Hepatocyte (in vitro differentiated cells): ENCODE measurements at regions not wholly inside any gene's neighbourhood (a gene's known extent, or its start where the extent isn't known, plus 50 kb on each side); places are given as distances from the start of the nearest gene placed in this dataset.

ENCODE experiments used
- DNase-seq: peaks from one replicate; pipeline ENCODE4 v3.0.0-alpha.2; 2016; ENCODE audit warnings: low spot score
- H2AFZ ChIP-seq: fragments of 200-600 bp; sonication (generic); 2 replicates; pipeline ENCODE4 v1.6.0; 2016; ENCODE audit warnings: antibody characterized with exemption, mild to moderate bottlenecking
- H3K27ac ChIP-seq: fragments of 200-600 bp; sonication (generic); 2 replicates; pipeline ENCODE4 v1.5.1; 2016; ENCODE audit warnings: mild to moderate bottlenecking
- H3K27me3 ChIP-seq: fragments of 200-600 bp; sonication (generic); 2 replicates; pipeline ENCODE4 v1.6.1; 2016
- H3K36me3 ChIP-seq: fragments of 200-600 bp; sonication (generic); replicated peaks from 2 replicates; pipeline ENCODE4 v1.5.1; 2016; ENCODE audit warnings: low read depth; ENCODE audit not compliant: insufficient read depth
- H3K4me1 ChIP-seq: fragments of 200-600 bp; sonication (generic); 2 replicates; pipeline ENCODE4 v1.5.1; 2016; ENCODE audit warnings: mild to moderate bottlenecking, moderate library complexity; ENCODE audit not compliant: insufficient read depth
- H3K4me2 ChIP-seq: fragments of 200-600 bp; sonication (generic); 2 replicates; pipeline ENCODE4 v1.6.0; 2016
- H3K4me3 ChIP-seq: fragments of 200-600 bp; sonication (generic); 2 replicates; pipeline ENCODE4 v1.5.1; 2016; ENCODE audit warnings: mild to moderate bottlenecking
- H3K79me2 ChIP-seq: fragments of 200-600 bp; sonication (generic); 2 replicates; pipeline ENCODE4 v1.6.0; 2017; ENCODE audit warnings: mild to moderate bottlenecking
- H3K9me2 ChIP-seq: fragments of 200-600 bp; sonication (generic); replicated peaks from 2 replicates; pipeline ENCODE4 v1.6.0; 2017; ENCODE audit warnings: mild to moderate bottlenecking; ENCODE audit not compliant: insufficient read depth
- H3K9me3 ChIP-seq: fragments of 200-600 bp; sonication (generic); 2 replicates; pipeline ENCODE4 v1.5.1; 2016; ENCODE audit warnings: low read depth, mild to moderate bottlenecking
- H4K20me1 ChIP-seq: fragments of 200-600 bp; sonication (generic); 2 replicates; pipeline ENCODE4 v1.6.0; 2016; ENCODE audit warnings: mild to moderate bottlenecking; ENCODE audit not compliant: insufficient read depth, poor library complexity, severe bottlenecking
- EZH2 ChIP-seq: fragments of 200-600 bp; sonication (generic); IDR thresholded peaks from 2 replicates; pipeline ENCODE4 v1.6.1; 2016; ENCODE audit warnings: antibody characterized with exemption, mild to moderate bottlenecking, borderline replicate concordance
- EZH2phosphoT487 ChIP-seq: fragments of 200-600 bp; sonication (generic); IDR thresholded peaks from one replicate; pipeline ENCODE4 v1.6.1; 2018; ENCODE audit warnings: antibody characterized with exemption, mild to moderate bottlenecking, low read depth, moderate library complexity; ENCODE audit not compliant: unreplicated experiment, severe bottlenecking
- WGBS: methylation state at CpG from one replicate; pipeline ENCODE4 v1.1.6; 2016; ENCODE audit warnings: low lambda C conversion rate; ENCODE audit errors: missing lambda C conversion rate; 5-methylcytosine and 5-hydroxymethylcytosine counted together
- TF ChIP-seq, protein P1 (sequence below): fragments of 200-600 bp; sonication (generic); IDR thresholded peaks from 2 replicates; pipeline ENCODE4 v1.5.1; 2016; ENCODE audit warnings: antibody characterized with exemption, mild to moderate bottlenecking; ENCODE audit not compliant: poor library complexity

DNA sequence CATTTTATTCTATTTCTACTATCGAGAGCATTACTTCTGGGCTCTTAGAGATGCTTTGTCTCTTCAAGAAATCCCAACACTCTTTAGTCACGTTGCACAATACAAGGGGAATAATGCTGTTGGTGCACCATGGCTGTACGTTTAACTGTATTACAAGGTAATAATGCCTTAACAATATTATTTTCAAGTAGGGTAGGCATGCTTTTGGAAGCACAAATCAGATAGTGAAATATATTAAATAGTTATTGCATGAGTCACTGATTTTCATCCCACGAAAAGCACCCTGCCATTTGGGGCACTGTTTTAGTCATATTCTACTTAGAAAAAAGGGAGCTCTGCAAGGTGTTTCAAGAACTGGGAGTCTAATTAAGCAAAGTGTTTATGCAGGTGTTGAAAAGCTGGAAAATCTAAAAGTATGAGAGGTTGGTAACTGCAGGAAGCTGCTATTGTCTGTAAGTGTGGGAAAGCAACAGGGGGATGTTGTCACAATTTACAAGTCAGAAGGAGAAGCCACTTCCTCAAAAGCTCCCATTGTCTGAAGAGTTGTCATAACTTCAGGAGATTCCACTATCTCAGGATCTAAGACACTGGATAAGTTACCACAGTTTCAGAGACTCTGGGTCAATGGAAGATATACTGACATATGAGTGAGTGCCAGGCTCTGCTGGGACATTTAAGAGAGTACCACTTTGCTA, 218.2 kb downstream of the JRKL start:
- Histone ChIP-seq H2AFZ (no peak overlapping the region), H3K79me2 (no peaks in the 10 kb centered on the region), H3K9me3 (no peaks in the 10 kb centered on the region), H3K4me1 (no peaks in the 10 kb centered on the region), H3K36me3 (no peaks in the 10 kb centered on the region), H3K27ac (no peak overlapping the region), H4K20me1 (no peaks in the 10 kb centered on the region), H3K9me2 (no peaks in the 10 kb centered on the region), H3K4me2 (no peak overlapping the region), H3K27me3 (no peaks in the 10 kb centered on the region), H3K4me3 (no peak overlapping the region)
- no peak for DNase-seq
- no peak for TF ChIP-seq EZH2
- TF ChIP-seq, protein P1, sequence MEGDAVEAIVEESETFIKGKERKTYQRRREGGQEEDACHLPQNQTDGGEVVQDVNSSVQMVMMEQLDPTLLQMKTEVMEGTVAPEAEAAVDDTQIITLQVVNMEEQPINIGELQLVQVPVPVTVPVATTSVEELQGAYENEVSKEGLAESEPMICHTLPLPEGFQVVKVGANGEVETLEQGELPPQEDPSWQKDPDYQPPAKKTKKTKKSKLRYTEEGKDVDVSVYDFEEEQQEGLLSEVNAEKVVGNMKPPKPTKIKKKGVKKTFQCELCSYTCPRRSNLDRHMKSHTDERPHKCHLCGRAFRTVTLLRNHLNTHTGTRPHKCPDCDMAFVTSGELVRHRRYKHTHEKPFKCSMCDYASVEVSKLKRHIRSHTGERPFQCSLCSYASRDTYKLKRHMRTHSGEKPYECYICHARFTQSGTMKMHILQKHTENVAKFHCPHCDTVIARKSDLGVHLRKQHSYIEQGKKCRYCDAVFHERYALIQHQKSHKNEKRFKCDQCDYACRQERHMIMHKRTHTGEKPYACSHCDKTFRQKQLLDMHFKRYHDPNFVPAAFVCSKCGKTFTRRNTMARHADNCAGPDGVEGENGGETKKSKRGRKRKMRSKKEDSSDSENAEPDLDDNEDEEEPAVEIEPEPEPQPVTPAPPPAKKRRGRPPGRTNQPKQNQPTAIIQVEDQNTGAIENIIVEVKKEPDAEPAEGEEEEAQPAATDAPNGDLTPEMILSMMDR, result no peak
- TF ChIP-seq EZH2phosphoT487, result no peak
- WGBS, result 79% methylated on average over 4 of the region's 4 CpGs

DNA sequence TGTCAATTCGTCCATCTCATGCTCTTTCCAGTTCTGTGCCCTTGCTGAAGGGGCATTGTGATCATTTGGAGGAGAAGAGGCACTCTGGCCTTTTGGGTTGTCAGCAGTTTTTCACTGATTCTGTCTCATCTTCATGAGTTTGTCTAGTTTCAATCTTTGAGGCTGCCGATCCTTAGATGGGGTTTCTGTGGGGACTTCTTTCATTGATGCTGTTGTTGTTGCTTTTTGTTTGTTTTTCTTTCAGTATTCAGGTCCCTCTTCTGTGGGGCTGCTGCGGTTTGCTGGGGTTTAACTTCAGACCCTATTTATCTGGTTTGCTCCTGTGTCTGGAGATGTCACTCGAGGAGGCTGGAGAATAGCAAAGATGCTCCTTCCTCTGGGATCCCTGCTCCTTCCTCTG, 224.3 kb downstream of the JRKL start:
- H3K9me2 ChIP-seq, result no peaks in the 10 kb centered on the region
- 87% methylated on average over 4 of the region's 4 CpGs for WGBS

DNA sequence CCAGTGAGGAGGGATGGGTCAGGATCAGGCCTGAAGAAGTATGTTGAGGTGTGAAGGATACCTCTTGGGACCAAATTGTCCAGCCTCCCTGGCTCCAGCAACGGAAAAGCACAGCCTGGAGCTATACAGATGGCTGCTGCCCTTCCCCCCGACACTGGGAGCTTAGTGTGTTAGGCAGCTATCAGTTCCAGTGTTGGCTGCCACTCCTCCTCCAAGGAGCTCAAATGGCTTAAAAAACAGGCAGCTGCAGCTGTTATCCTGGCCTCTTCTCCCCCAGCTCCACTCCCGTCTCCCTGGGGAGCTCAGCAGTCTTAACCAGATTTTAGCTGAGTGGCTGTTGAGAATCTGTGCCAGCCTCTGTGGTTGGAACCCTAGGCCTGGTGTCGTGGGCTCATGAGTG, 225.0 kb downstream of the JRKL start:
- no peak for DNase-seq
- Histone ChIP-seq H2AFZ (no peak overlapping the region), H4K20me1 (no peaks in the 10 kb centered on the region), H3K4me2 (no peak overlapping the region), H3K27me3 (no peaks in the 10 kb centered on the region), H3K9me2 (no peaks in the 10 kb centered on the region), H3K79me2 (no peaks in the 10 kb centered on the region), H3K9me3 (no peaks in the 10 kb centered on the region), H3K4me3 (no peak overlapping the region), H3K27ac (no peak overlapping the region), H3K4me1 (no peaks in the 10 kb centered on the region), H3K36me3 (no peaks in the 10 kb centered on the region)
- TF ChIP-seq EZH2phosphoT487, result no peak
- TF ChIP-seq, protein P1, result no peak
- no peak for TF ChIP-seq EZH2
- WGBS, result 65% methylated on average over 4 of the region's 4 CpGs

More for the DNA sequence above, 224.3 kb downstream of the JRKL start:
- H4K20me1 ChIP-seq, result no peaks in the 10 kb centered on the region
- H3K4me1 ChIP-seq, result no peaks in the 10 kb centered on the region
- TF ChIP-seq EZH2phosphoT487 (no peak), EZH2 (no peak)
- TF ChIP-seq, protein P1, result no peak
- H3K36me3 ChIP-seq, result no peaks in the 10 kb centered on the region
- H3K4me2 ChIP-seq, result no peak overlapping the region
- no peak for DNase-seq
- H3K4me3 ChIP-seq, result no peak overlapping the region
- H3K27ac ChIP-seq, result no peak overlapping the region
- H2AFZ ChIP-seq, result no peak overlapping the region
- no peaks in the 10 kb centered on the region for H3K9me3 ChIP-seq
- H3K27me3 ChIP-seq, result no peaks in the 10 kb centered on the region
- H3K79me2 ChIP-seq, result no peaks in the 10 kb centered on the region
